BLaER1 (cell line): ENCODE measurements at regions not wholly inside any gene's neighbourhood (a gene's known extent, or its start where the extent isn't known, plus 50 kb on each side); places are given as distances from the start of the nearest gene placed in this dataset.
"Not testable (repeated sequence)": the region's sequence is repeated elsewhere in the genome, so short reads cannot be mapped to it uniquely, and the experiment has no call there.

Experiments
- H3K27ac ChIP-seq: shearing (Covaris generic); formaldehyde crosslinking; 2 replicates; pipeline ENCODE4 v1.8.1; 2022
- H3K27me3 ChIP-seq: shearing (Covaris generic); formaldehyde crosslinking; 2 replicates; pipeline ENCODE4 v1.8.1; 2022
- H3K36me3 ChIP-seq: shearing (Covaris generic); formaldehyde crosslinking; 2 replicates; pipeline ENCODE4 v1.8.1; 2022
- H3K4me1 ChIP-seq: shearing (Covaris generic); formaldehyde crosslinking; 2 replicates; pipeline ENCODE4 v1.8.1; 2022
- H3K4me2 ChIP-seq: shearing (Covaris generic); formaldehyde crosslinking; 2 replicates; pipeline ENCODE4 v1.8.1; 2022
- H3K4me3 ChIP-seq: shearing (Covaris generic); formaldehyde crosslinking; 2 replicates; pipeline ENCODE4 v1.8.1; 2022
- H3K9ac ChIP-seq: shearing (Covaris generic); formaldehyde crosslinking; 2 replicates; pipeline ENCODE4 v1.8.1; 2022
- H3K9me3 ChIP-seq: shearing (Covaris generic); formaldehyde crosslinking; 2 replicates; pipeline ENCODE4 v1.8.1; 2022
- H4K20me1 ChIP-seq: shearing (Covaris generic); formaldehyde crosslinking; 2 replicates; pipeline ENCODE4 v1.8.1; 2022
- Cebpa-rat ChIP-seq: shearing (Covaris generic); IDR thresholded peaks from 2 replicates; pipeline ENCODE4 v1.8.1; 2022

DNA sequence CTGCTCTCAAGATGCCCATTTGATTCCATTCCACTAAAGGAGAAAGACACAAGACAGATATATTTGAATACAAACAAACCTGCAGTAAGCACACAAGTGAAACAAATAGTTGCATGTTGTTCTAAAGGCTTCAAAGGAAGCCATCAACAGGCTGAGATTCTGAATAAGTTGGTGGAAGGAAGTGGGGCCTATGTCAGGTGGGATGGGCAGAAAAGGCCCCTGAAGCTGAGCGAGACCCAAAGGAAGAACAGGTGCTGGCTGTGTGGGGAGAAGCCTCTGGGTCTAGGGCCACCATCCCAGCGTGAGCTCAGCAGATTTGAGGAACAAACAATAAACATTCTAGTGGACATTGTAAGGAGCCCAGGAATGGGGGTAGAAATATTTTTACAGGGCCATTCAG, 82.4 kb upstream of the PLAC8 start:
- H3K9me3 ChIP-seq: no peaks in the 10 kb centered on the region
- H3K9ac ChIP-seq: no peak overlapping the region
- no peaks in the 10 kb centered on the region for H3K27me3 ChIP-seq
- no peak overlapping the region for H3K4me2 ChIP-seq
- H3K27ac ChIP-seq: no peak overlapping the region
- no peaks in the 10 kb centered on the region for H4K20me1 ChIP-seq
- no peak overlapping the region for H3K4me3 ChIP-seq
- TF ChIP-seq Cebpa-rat: no peak
- H3K36me3 ChIP-seq: no peaks in the 10 kb centered on the region
- no peaks in the 10 kb centered on the region for H3K4me1 ChIP-seq

DNA sequence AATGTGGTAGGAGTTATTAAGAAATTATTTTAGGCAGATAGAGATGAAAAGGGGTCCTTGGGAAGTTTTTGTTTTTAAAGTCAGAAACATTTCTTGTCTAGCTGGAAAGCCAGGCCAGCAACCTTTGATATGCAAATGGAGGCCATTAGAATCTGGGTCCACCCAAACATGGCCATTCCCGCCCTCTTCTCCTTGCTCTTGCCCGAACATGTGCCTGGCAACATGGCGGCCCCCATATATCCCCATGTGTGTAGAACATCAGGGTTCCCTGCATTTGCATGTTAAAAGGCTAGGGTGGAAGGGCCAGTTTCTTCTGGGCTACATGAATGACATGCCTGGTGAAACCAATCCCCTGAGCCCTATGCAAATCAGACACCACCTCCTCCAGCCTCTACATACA, 80.7 kb upstream of the PLAC8 start:
- H3K4me3 ChIP-seq: no peak overlapping the region
- TF ChIP-seq Cebpa-rat: no peak
- no peaks in the 10 kb centered on the region for H3K27me3 ChIP-seq
- no peaks in the 10 kb centered on the region for H3K36me3 ChIP-seq
- H3K27ac ChIP-seq: no peak overlapping the region
- no peaks in the 10 kb centered on the region for H3K9me3 ChIP-seq
- no peaks in the 10 kb centered on the region for H4K20me1 ChIP-seq
- H3K4me1 ChIP-seq: no peaks in the 10 kb centered on the region
- H3K4me2 ChIP-seq: no peak overlapping the region
- H3K9ac ChIP-seq: no peak overlapping the region

GRCh38 chr4:83194588-83194987, 80.1 kb upstream of the PLAC8 start:
- not testable (repeated sequence) for H3K4me2 ChIP-seq, H3K27ac ChIP-seq, H3K4me3 ChIP-seq, H3K9me3 ChIP-seq, H3K4me1 ChIP-seq, H3K9ac ChIP-seq, H3K27me3 ChIP-seq, H4K20me1 ChIP-seq, H3K36me3 ChIP-seq

DNA sequence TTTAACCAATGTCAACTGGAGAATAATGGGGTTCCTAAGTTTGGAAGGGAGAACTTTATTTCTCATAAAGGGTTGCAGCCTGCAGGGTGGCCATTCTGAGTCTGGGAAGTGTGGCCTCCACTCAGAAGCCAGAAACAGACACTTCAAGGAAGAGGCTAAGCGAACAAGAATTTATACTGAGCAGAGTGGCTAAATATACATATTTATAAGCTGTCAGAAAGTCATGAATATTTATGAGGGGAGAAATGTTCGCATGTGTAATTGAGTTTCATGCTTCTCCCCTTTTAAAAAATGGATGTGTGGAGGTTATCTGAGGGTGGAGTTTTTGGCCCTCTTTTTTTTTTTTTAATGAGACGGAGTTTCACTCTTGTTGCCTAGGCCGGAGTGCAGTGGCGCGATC, 78.1 kb upstream of the PLAC8 start:
- H3K9ac ChIP-seq: no peak overlapping the region

DNA sequence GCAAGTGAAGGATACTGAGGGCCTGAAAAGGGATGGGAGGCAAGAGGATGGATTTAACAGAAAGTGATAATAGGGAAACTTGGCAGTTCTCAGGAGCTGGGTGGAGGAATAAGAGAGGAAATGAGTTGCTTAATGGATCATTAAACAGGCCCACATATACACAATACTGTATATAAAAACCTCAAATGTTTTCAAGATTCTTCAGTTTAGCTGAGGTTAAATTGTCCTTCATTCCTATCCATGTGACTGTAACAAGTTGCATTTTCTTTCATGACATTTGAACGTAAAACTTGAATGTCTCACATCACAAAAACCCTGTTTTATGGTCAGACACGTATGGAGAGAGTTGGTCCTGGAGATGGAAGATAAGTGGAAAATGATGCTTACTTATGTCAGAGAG, 76.5 kb upstream of the PLAC8 start:
- no peak overlapping the region for H3K4me3 ChIP-seq
- H3K9me3 ChIP-seq: no peaks in the 10 kb centered on the region
- H3K9ac ChIP-seq: no peak overlapping the region
- no peaks in the 10 kb centered on the region for H4K20me1 ChIP-seq
- no peak for TF ChIP-seq Cebpa-rat
- no peaks in the 10 kb centered on the region for H3K27me3 ChIP-seq
- H3K36me3 ChIP-seq: no peaks in the 10 kb centered on the region
- H3K27ac ChIP-seq: no peak overlapping the region
- H3K4me1 ChIP-seq: no peaks in the 10 kb centered on the region
- no peak overlapping the region for H3K4me2 ChIP-seq

More for the DNA sequence above, 78.1 kb upstream of the PLAC8 start:
- Histone ChIP-seq H3K4me1 (no peaks in the 10 kb centered on the region), H3K9me3 (no peaks in the 10 kb centered on the region), H3K36me3 (no peaks in the 10 kb centered on the region), H3K27me3 (no peaks in the 10 kb centered on the region), H3K4me2 (no peak overlapping the region), H3K4me3 (no peak overlapping the region), H4K20me1 (no peaks in the 10 kb centered on the region), H3K27ac (no peak overlapping the region)
- no peak for TF ChIP-seq Cebpa-rat

DNA sequence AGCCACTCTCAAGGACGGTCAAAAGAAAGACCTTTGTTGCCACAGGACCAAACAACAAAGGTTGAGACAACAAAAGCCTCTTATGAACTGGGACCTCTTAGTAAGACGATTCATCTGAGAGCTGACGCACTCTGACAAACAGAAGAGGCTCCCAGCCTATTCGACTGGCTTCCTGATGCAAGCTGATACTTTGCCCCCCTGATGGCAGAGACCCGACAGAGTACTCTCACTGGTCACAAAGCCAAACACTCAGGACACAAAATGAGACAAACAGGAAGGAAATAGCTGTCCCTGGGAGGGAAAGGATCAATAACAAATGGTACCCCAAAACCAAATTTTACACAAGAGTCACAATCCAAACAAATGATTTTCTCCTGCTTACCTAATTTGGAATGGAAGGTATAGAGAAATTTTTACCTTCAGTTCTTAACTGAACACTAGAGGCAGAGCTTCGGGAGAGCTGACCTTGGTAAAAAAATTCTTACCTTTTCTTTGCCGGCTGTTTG, 75.2 kb upstream of the PLAC8 start:
- no peak overlapping the region for H3K4me2 ChIP-seq
- H3K9me3 ChIP-seq: no peaks in the 10 kb centered on the region
- no peak for TF ChIP-seq Cebpa-rat
- H3K27me3 ChIP-seq: no peaks in the 10 kb centered on the region
- H3K4me3 ChIP-seq: no peak overlapping the region
- H3K27ac ChIP-seq: no peak overlapping the region
- no peaks in the 10 kb centered on the region for H3K4me1 ChIP-seq
- no peak overlapping the region for H3K9ac ChIP-seq
- H3K36me3 ChIP-seq: no peaks in the 10 kb centered on the region
- no peaks in the 10 kb centered on the region for H4K20me1 ChIP-seq

DNA sequence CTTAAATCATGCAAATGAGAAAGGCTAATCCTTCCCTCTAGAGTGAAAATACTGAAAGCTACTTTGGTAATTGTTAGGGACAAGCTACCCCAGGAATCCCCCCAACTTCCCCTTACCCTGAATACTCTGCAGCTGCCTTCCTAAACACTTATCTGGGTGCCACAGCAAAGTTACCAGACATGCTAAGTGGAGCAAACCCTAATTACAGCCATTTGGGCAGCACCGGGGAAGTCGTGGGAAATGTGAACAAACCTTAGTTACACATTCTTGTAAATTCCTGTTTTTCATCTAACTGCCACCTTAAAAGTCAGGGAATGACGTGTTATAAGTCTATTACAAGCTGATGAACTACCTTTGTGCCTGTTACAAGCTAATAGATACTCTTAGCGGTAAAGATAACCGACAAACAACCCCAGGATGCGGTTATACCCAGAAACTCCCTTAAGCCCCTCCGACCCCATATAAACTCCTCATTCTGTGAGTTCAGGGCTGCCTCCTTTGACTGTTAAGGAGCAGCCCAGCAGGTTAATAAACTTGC, 66.0 kb upstream of the PLAC8 start:
- Histone ChIP-seq H3K4me1 (no peaks in the 10 kb centered on the region), H3K36me3 (no peaks in the 10 kb centered on the region), H3K4me2 (no peak overlapping the region), H3K4me3 (no peak overlapping the region), H3K27ac (no peak overlapping the region), H3K9ac (no peak overlapping the region), H4K20me1 (no peaks in the 10 kb centered on the region), H3K27me3 (no peaks in the 10 kb centered on the region), H3K9me3 (no peaks in the 10 kb centered on the region)
- no peak for TF ChIP-seq Cebpa-rat

DNA sequence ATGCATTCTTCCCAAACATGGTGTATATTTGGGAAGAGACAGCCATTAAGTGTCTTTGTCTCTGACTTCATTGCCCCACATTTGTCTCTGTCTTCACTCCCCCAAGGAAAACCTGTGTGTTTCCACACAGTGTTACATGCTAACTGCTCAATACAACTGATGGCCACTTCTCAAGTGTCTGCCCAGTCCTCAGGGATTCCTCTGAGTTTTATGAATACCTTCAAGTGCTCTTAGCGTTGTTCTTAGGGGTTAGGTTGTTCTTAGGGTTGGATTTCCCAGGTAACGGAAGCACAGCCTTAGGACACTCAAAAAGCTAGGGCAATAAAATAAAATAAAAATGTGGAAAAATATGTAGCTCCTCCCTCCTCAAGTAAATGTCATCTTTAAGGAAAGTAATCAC, 64.7 kb upstream of the PLAC8 start:
- Histone ChIP-seq H3K4me2 (no peak overlapping the region), H3K27me3 (no peaks in the 10 kb centered on the region), H3K4me3 (no peak overlapping the region), H3K36me3 (no peaks in the 10 kb centered on the region), H3K9ac (no peak overlapping the region), H4K20me1 (no peaks in the 10 kb centered on the region), H3K27ac (no peak overlapping the region), H3K9me3 (no peaks in the 10 kb centered on the region), H3K4me1 (no peaks in the 10 kb centered on the region)
- no peak for TF ChIP-seq Cebpa-rat

DNA sequence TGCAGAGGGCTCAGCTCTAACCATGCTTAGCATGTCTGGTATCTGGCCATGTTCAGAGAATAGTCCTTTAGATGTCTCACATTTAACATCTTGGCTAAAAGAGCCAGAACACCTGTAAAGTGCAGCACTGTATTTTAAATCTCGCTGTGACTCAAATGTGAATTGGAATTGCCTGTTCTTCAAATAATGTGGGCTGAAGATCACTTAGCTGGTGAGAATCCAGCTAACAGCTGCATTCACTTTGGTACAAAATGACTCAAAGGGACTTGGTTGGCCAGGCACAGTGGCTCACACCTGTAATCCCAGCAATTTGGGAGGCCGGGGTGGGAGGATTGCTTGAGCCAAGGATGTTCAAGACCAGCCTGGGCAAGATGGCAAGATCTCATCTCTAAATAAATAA, 63.5 kb upstream of the PLAC8 start:
- H3K36me3 ChIP-seq: no peaks in the 10 kb centered on the region
- H3K9me3 ChIP-seq: no peaks in the 10 kb centered on the region
- H3K4me2 ChIP-seq: no peak overlapping the region
- no peaks in the 10 kb centered on the region for H3K4me1 ChIP-seq
- no peak overlapping the region for H3K27ac ChIP-seq
- H3K4me3 ChIP-seq: no peak overlapping the region
- H3K27me3 ChIP-seq: no peaks in the 10 kb centered on the region
- TF ChIP-seq Cebpa-rat: no peak
- no peak overlapping the region for H3K9ac ChIP-seq
- no peaks in the 10 kb centered on the region for H4K20me1 ChIP-seq

- Histone ChIP-seq H3K36me3 (no peaks in the 10 kb centered on the region), H3K4me3 (no peak overlapping the region), H3K4me2 (no peak overlapping the region), H3K9ac (no peak overlapping the region), H3K27me3 (no peaks in the 10 kb centered on the region), H3K4me1 (no peaks in the 10 kb centered on the region), H3K9me3 (no peaks in the 10 kb centered on the region; the same call in 1 of the 2 replicates), H4K20me1 (no peaks in the 10 kb centered on the region), H3K27ac (no peak overlapping the region)
- TF ChIP-seq Cebpa-rat: no peak
Measured at GRCh38 chr4:83177182-83177581, 62.7 kb upstream of the PLAC8 start.

DNA sequence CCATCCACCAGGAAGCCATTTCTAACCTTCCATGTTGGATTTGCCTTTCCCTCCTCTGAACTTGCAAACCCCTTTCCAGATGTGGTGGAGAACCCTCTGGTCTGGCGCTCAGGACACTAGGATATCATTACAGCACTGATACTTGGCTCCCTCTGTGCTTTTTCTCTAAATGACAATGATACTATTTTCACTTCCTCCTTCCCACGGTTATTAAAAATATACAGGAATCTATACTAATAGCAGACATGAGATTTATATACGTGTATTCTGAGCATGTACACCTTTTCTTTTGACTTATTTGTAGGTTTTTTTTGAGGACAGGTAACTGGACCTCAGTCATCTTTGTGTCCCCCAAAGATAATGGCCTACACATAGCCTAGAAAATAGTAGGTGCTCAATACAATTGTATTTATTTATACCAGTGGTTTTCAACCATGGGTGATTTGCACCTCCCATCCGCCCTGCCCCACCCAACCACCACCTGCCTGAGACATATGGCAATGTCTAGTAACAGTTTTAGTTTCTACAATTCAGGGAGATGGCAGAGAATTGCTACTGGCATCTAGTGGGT, 60.4 kb upstream of the PLAC8 start:
- H3K9me3 ChIP-seq: peaks cover 12% of the 10 kb centered on the region; the same call in 1 of the 2 replicates
- TF ChIP-seq Cebpa-rat: no peak
- H3K36me3 ChIP-seq: no peaks in the 10 kb centered on the region
- no peak overlapping the region for H3K9ac ChIP-seq
- H3K4me2 ChIP-seq: no peak overlapping the region
- H4K20me1 ChIP-seq: no peaks in the 10 kb centered on the region
- no peaks in the 10 kb centered on the region for H3K4me1 ChIP-seq
- H3K4me3 ChIP-seq: no peak overlapping the region
- no peaks in the 10 kb centered on the region for H3K27me3 ChIP-seq
- no peak overlapping the region for H3K27ac ChIP-seq
